HepG2 (cell line): ENCODE measurements at regions not wholly inside any gene's neighbourhood (a gene's known extent, or its start where the extent isn't known, plus 50 kb on each side); places are given as distances from the start of the nearest gene placed in this dataset.
A peak's percentile ranks its signal among the peaks of the same experiment; 100 is the strongest.

Source experiments
- AGO1 ChIP-seq: fragments of 200-400 bp; formaldehyde crosslinking; IDR thresholded peaks from 2 replicates; pipeline ENCODE4 v1.6.1; 2017; ENCODE audit warnings: mild to moderate bottlenecking, low read depth, low read length, moderate library complexity; ENCODE audit not compliant: poor library complexity, severe bottlenecking
- ARID4A ChIP-seq: sonication (generic); formaldehyde crosslinking; IDR thresholded peaks from 2 replicates; pipeline ENCODE4 v1.5.0; 2020; ENCODE audit warnings: mild to moderate bottlenecking, missing genetic modification reagents, borderline replicate concordance
- EP300 ChIP-seq, 3 experiments: sonication (generic) in 1 of 3; formaldehyde crosslinking in 1 of 3; IDR thresholded peaks; 2 replicates each; pipeline versions ENCODE4 v1.5.1 to v1.6.1; 2011 to 2020; ENCODE audit warnings: low read depth in 2 of 3, low read length in 2 of 3, borderline replicate concordance in 1 of 3, improper control_type of control experiment in 1 of 3, mild to moderate bottlenecking in 1 of 3, missing genetic modification reagents in 1 of 3, moderate library complexity in 1 of 3
- FOXJ3 ChIP-seq: sonication (generic); formaldehyde crosslinking; IDR thresholded peaks from 2 replicates; pipeline ENCODE4 v1.4.0; 2020; ENCODE audit warnings: missing genetic modification reagents, mild to moderate bottlenecking, borderline replicate concordance
- HMG20A ChIP-seq: IDR thresholded peaks from 2 replicates; pipeline ENCODE4 v1.6.1; 2016; ENCODE audit warnings: borderline replicate concordance
- HOXA3 ChIP-seq: sonication (generic); formaldehyde crosslinking; IDR thresholded peaks from 2 replicates; pipeline ENCODE4 v1.5.0; 2020; ENCODE audit warnings: missing genetic modification reagents
- IRX3 ChIP-seq: sonication (generic); formaldehyde crosslinking; IDR thresholded peaks from 2 replicates; pipeline ENCODE4 v1.8.1; 2023; ENCODE audit warnings: mild to moderate bottlenecking, low read depth, missing genetic modification reagents, borderline replicate concordance
- MATR3 ChIP-seq: sonication (generic); formaldehyde crosslinking; IDR thresholded peaks from 2 replicates; pipeline ENCODE4 v1.4.0; 2020; ENCODE audit warnings: missing genetic modification reagents
- MED13 ChIP-seq: sonication (generic); formaldehyde crosslinking; IDR thresholded peaks from 2 replicates; pipeline ENCODE4 v1.5.0; 2020; ENCODE audit warnings: missing genetic modification reagents
- NFATC3 ChIP-seq: sonication (generic); formaldehyde crosslinking; IDR thresholded peaks from 2 replicates; pipeline ENCODE4 v1.5.1; 2020; ENCODE audit warnings: mild to moderate bottlenecking, missing genetic modification reagents
- PCBP2 ChIP-seq: fragments of 200-400 bp; formaldehyde crosslinking; optimal IDR thresholded peaks from 2 replicates; pipeline ENCODE3; 2018; ENCODE audit warnings: low read length, low read depth; ENCODE audit not compliant: poor library complexity, severe bottlenecking
- PRDM15 ChIP-seq: sonication (generic); formaldehyde crosslinking; IDR thresholded peaks from 2 replicates; pipeline ENCODE4 v1.4.0; 2020; ENCODE audit warnings: missing genetic modification reagents
- TEAD2 ChIP-seq: sonication (generic); formaldehyde crosslinking; IDR thresholded peaks from 2 replicates; pipeline ENCODE4 v1.9.0; 2021; ENCODE audit warnings: missing genetic modification reagents
- ZBTB46 ChIP-seq: sonication (generic); formaldehyde crosslinking; IDR thresholded peaks from 2 replicates; pipeline ENCODE4 v1.4.0; 2020; ENCODE audit warnings: mild to moderate bottlenecking, missing genetic modification reagents, borderline replicate concordance
- ZMYM3 ChIP-seq: sonication (generic); formaldehyde crosslinking; IDR thresholded peaks from 2 replicates; pipeline ENCODE4 v1.5.1; 2020; ENCODE audit warnings: mild to moderate bottlenecking, missing genetic modification reagents
- ZNF605 ChIP-seq: sonication (generic); formaldehyde crosslinking; IDR thresholded peaks from 2 replicates; pipeline ENCODE4 v1.8.0; 2022; ENCODE audit warnings: mild to moderate bottlenecking, missing genetic modification reagents
- ZNF746 ChIP-seq: sonication (generic); formaldehyde crosslinking; IDR thresholded peaks from 2 replicates; pipeline ENCODE4 v1.8.0; 2022; ENCODE audit warnings: mild to moderate bottlenecking, missing genetic modification reagents
- ZNF766 ChIP-seq: sonication (generic); formaldehyde crosslinking; IDR thresholded peaks from 2 replicates; pipeline ENCODE4 v1.5.0; 2020; ENCODE audit warnings: missing genetic modification reagents, borderline replicate concordance

- no peak for TF ChIP-seq NFATC3 (CRISPR knock-in tag)
- TF ChIP-seq TEAD2 (CRISPR knock-in tag) = no peak
- no peak for TF ChIP-seq ZBTB46
- no peak for TF ChIP-seq ARID4A (CRISPR knock-in tag)
- TF ChIP-seq ZMYM3 (CRISPR knock-in tag) = no peak
- no peak for TF ChIP-seq ZNF766 (CRISPR knock-in tag)
- TF ChIP-seq PRDM15 (CRISPR knock-in tag) = no peak
- peak; percentile 61 for TF ChIP-seq HMG20A (CRISPR knock-in tag)
- no peak for TF ChIP-seq ZNF746 (CRISPR knock-in tag)
- TF ChIP-seq MED13 (CRISPR knock-in tag) = no peak
- TF ChIP-seq IRX3 (CRISPR knock-in tag) = no peak
- TF ChIP-seq AGO1 = no peak
- TF ChIP-seq ZNF605 (CRISPR knock-in tag) = no peak
- no peak for TF ChIP-seq MATR3
- peak in 1 of 2 experiments; percentile 54; a peak in 1 of 4 replicates for TF ChIP-seq EP300 (IDR thresholded peaks at IDR 0.05; ENCODE audit: low read depth in 2 of 2, low read length in 2 of 2)
- no peak for TF ChIP-seq EP300 (CRISPR knock-in tag; IDR thresholded peaks at IDR 0.05; ENCODE audit: borderline replicate concordance)
- no peak for TF ChIP-seq PCBP2
- TF ChIP-seq FOXJ3 = no peak
- TF ChIP-seq HOXA3 = no peak
Measured at GRCh38 chr4:26252349-26253025, 68.3 kb upstream of the RBPJ start (continued).
